HEK293 (cell line): ENCODE measurements at regions not wholly inside any gene's neighbourhood (a gene's known extent, or its start where the extent isn't known, plus 50 kb on each side); places are given as distances from the start of the nearest gene placed in this dataset.

ENCODE experiments used
- CTCF ChIP-seq: fragments of 450-650 bp; formaldehyde crosslinking; IDR thresholded peaks from 2 replicates; pipeline ENCODE4 v1.5.1; 2016; ENCODE audit warnings: missing biosample characterization, missing genetic modification characterization
- PBX3 ChIP-seq: sonication (generic); formaldehyde crosslinking; IDR thresholded peaks from 2 replicates; pipeline ENCODE4 v1.8.1; 2022; ENCODE audit warnings: mild to moderate bottlenecking, moderate library complexity, missing genetic modification reagents
- ZBTB6 ChIP-seq: fragments of 450-650 bp; formaldehyde crosslinking; IDR thresholded peaks from 2 replicates; pipeline ENCODE4 v1.5.1; 2017; ENCODE audit warnings: missing biosample characterization, missing genetic modification characterization
- ZNF266 ChIP-seq: fragments of 450-650 bp; formaldehyde crosslinking; IDR thresholded peaks from 2 replicates; pipeline ENCODE4 v1.5.1; 2016; ENCODE audit warnings: missing biosample characterization, missing genetic modification characterization, low read depth
- ZNF280C ChIP-seq: fragments of 450-650 bp; formaldehyde crosslinking; IDR thresholded peaks from 2 replicates; pipeline ENCODE4 v1.5.1; 2016; ENCODE audit warnings: missing biosample characterization, missing genetic modification characterization
- ZNF416 ChIP-seq: fragments of 450-650 bp; formaldehyde crosslinking; IDR thresholded peaks from 2 replicates; pipeline ENCODE4 v1.5.1; 2016; ENCODE audit warnings: missing biosample characterization, missing genetic modification characterization

GRCh38 chr10:101289541-101289940 is 60.3 kb upstream of the LBX1 start:
- TF ChIP-seq CTCF (tag by site-specific recombination): no peak
- TF ChIP-seq ZNF416 (tag by site-specific recombination): no peak
- no peak for TF ChIP-seq PBX3 (CRISPR knock-in tag)
- no peak for TF ChIP-seq ZNF266 (tag by site-specific recombination)
- TF ChIP-seq ZNF280C (tag by site-specific recombination): no peak
- no peak for TF ChIP-seq ZBTB6 (tag by site-specific recombination)
